ENCODE measurements at regions not wholly inside any gene's neighbourhood (a gene's known extent, or its start where the extent isn't known, plus 50 kb on each side); places are given as distances from the start of the nearest gene placed in this dataset.

GRCh38 chr16:49024016-49024415, 257.6 kb downstream of the CBLN1 start:
- Histone ChIP-seq H3K4me2 (ENCODE audit: low read length) (no peak overlapping the region), H3K9me3 (ENCODE audit: control insufficient read depth, insufficient read depth, low read length) (no peaks in the 10 kb centered on the region), H3F3A (ENCODE audit: control insufficient read depth, insufficient read depth) (no peaks in the 10 kb centered on the region), H3K79me2 (ENCODE audit: control insufficient read depth, low read length) (no peaks in the 10 kb centered on the region), H3K4me1 (ENCODE audit: control insufficient read depth, low read length) (no peaks in the 10 kb centered on the region), H3K9me2 (replicated peaks; ENCODE audit: control insufficient read depth, low read length) (no peaks in the 10 kb centered on the region), H3K27ac (ENCODE audit: low read depth, low read length) (no peak overlapping the region), H4K20me1 (ENCODE audit: control insufficient read depth, insufficient read depth, low read depth, low read length) (no peaks in the 10 kb centered on the region), H3K27me3 (ENCODE audit: control insufficient read depth, low read length) (no peaks in the 10 kb centered on the region), H3K4me3 (ENCODE audit: low read length) (no peak overlapping the region), H3K36me3 (ENCODE audit: control insufficient read depth, low read length) (no peaks in the 10 kb centered on the region)
- TF ChIP-seq EZH2phosphoT487 (IDR thresholded peaks at IDR 0.05; ENCODE audit: borderline replicate concordance, low read length) (no peak), CTCF (IDR thresholded peaks at IDR 0.05; ENCODE audit: low read depth, low read length, poor library complexity, severe bottlenecking) (no peak)

- no peaks in the 10 kb centered on the region for H3K27me3 ChIP-seq (ENCODE audit: control insufficient read depth, low read length)
- H3K9me2 ChIP-seq (replicated peaks; ENCODE audit: control insufficient read depth, low read length): no peaks in the 10 kb centered on the region
- no peak overlapping the region for H3K4me2 ChIP-seq (ENCODE audit: low read length)
- no peaks in the 10 kb centered on the region for H3K79me2 ChIP-seq (ENCODE audit: control insufficient read depth, low read length)
- H3K27ac ChIP-seq (ENCODE audit: low read depth, low read length): no peak overlapping the region
- no peak overlapping the region for H3K4me3 ChIP-seq (ENCODE audit: low read length)
- no peaks in the 10 kb centered on the region for H3K4me1 ChIP-seq (ENCODE audit: control insufficient read depth, low read length)
- H4K20me1 ChIP-seq (ENCODE audit: control insufficient read depth, insufficient read depth, low read depth, low read length): no peaks in the 10 kb centered on the region
- H3K36me3 ChIP-seq (ENCODE audit: control insufficient read depth, low read length): no peaks in the 10 kb centered on the region
- TF ChIP-seq EZH2phosphoT487 (IDR thresholded peaks at IDR 0.05; ENCODE audit: borderline replicate concordance, low read length): no peak
- no peaks in the 10 kb centered on the region for H3F3A ChIP-seq (ENCODE audit: control insufficient read depth, insufficient read depth)
- H3K9me3 ChIP-seq (ENCODE audit: control insufficient read depth, insufficient read depth, low read length): no peaks in the 10 kb centered on the region
Observed at GRCh38 chr16:49023050-49023449, 258.6 kb downstream of the CBLN1 start.

- no peaks in the 10 kb centered on the region for H3K36me3 ChIP-seq (ENCODE audit: control insufficient read depth, low read length)
- no peak overlapping the region for H3K4me2 ChIP-seq (ENCODE audit: low read length)
- no peak for TF ChIP-seq CTCF (IDR thresholded peaks at IDR 0.05; ENCODE audit: low read depth, low read length, poor library complexity, severe bottlenecking)
- TF ChIP-seq EZH2phosphoT487 (IDR thresholded peaks at IDR 0.05; ENCODE audit: borderline replicate concordance, low read length): no peak
Observed at GRCh38 chr16:49022351-49022963, 259.2 kb downstream of the CBLN1 start.

GRCh38 chr16:49021136-49021535, 260.5 kb downstream of the CBLN1 start:
- TF ChIP-seq EZH2phosphoT487 (IDR thresholded peaks at IDR 0.05; ENCODE audit: borderline replicate concordance, low read length) (no peak), CTCF (IDR thresholded peaks at IDR 0.05; ENCODE audit: low read depth, low read length, poor library complexity, severe bottlenecking) (no peak)

More at GRCh38 chr16:49022351-49022963, 259.2 kb downstream of the CBLN1 start:
- Histone ChIP-seq H3K9me3 (ENCODE audit: control insufficient read depth, insufficient read depth, low read length) (no peaks in the 10 kb centered on the region), H3F3A (ENCODE audit: control insufficient read depth, insufficient read depth) (no peaks in the 10 kb centered on the region), H3K4me3 (ENCODE audit: low read length) (no peak overlapping the region), H4K20me1 (ENCODE audit: control insufficient read depth, insufficient read depth, low read depth, low read length) (no peaks in the 10 kb centered on the region), H3K4me1 (ENCODE audit: control insufficient read depth, low read length) (no peaks in the 10 kb centered on the region), H3K79me2 (ENCODE audit: control insufficient read depth, low read length) (no peaks in the 10 kb centered on the region), H3K27ac (ENCODE audit: low read depth, low read length) (no peak overlapping the region), H3K27me3 (ENCODE audit: control insufficient read depth, low read length) (no peaks in the 10 kb centered on the region), H3K9me2 (replicated peaks; ENCODE audit: control insufficient read depth, low read length) (no peaks in the 10 kb centered on the region)

More at GRCh38 chr16:49021136-49021535, 260.5 kb downstream of the CBLN1 start:
- no peaks in the 10 kb centered on the region for H3K4me1 ChIP-seq (ENCODE audit: control insufficient read depth, low read length)
- no peak overlapping the region for H3K27ac ChIP-seq (ENCODE audit: low read depth, low read length)
- H3K9me3 ChIP-seq (ENCODE audit: control insufficient read depth, insufficient read depth, low read length): no peaks in the 10 kb centered on the region
- no peaks in the 10 kb centered on the region for H3K79me2 ChIP-seq (ENCODE audit: control insufficient read depth, low read length)
- H3K9me2 ChIP-seq (replicated peaks; ENCODE audit: control insufficient read depth, low read length): no peaks in the 10 kb centered on the region
- no peaks in the 10 kb centered on the region for H4K20me1 ChIP-seq (ENCODE audit: control insufficient read depth, insufficient read depth, low read depth, low read length)
- H3K36me3 ChIP-seq (ENCODE audit: control insufficient read depth, low read length): no peaks in the 10 kb centered on the region
- no peak overlapping the region for H3K4me2 ChIP-seq (ENCODE audit: low read length)
- H3F3A ChIP-seq (ENCODE audit: control insufficient read depth, insufficient read depth): no peaks in the 10 kb centered on the region
- H3K27me3 ChIP-seq (ENCODE audit: control insufficient read depth, low read length): no peaks in the 10 kb centered on the region
- H3K4me3 ChIP-seq (ENCODE audit: low read length): no peak overlapping the region
